MM.1S (cell line): ENCODE measurements at regions not wholly inside any gene's neighbourhood (a gene's known extent, or its start where the extent isn't known, plus 50 kb on each side); places are given as distances from the start of the nearest gene placed in this dataset.

ENCODE experiments used
- CTCF ChIP-seq: fragments of 300-600 bp; sonication (generic); IDR thresholded peaks from 2 replicates; pipeline ENCODE4 v1.5.1; 2016; ENCODE audit warnings: antibody characterized with exemption, low read length, mixed read lengths
- EZH2 ChIP-seq: fragments of 300-600 bp; sonication (generic); optimal IDR thresholded peaks from 2 replicates; pipeline ENCODE3; 2017; ENCODE audit warnings: low read depth, mild to moderate bottlenecking, antibody characterized with exemption, low read length, mixed read lengths
- EZH2phosphoT487 ChIP-seq: fragments of 300-600 bp; sonication (generic); IDR thresholded peaks from 2 replicates; pipeline ENCODE4 v1.6.1; 2018; ENCODE audit warnings: antibody characterized with exemption, low read length

DNA sequence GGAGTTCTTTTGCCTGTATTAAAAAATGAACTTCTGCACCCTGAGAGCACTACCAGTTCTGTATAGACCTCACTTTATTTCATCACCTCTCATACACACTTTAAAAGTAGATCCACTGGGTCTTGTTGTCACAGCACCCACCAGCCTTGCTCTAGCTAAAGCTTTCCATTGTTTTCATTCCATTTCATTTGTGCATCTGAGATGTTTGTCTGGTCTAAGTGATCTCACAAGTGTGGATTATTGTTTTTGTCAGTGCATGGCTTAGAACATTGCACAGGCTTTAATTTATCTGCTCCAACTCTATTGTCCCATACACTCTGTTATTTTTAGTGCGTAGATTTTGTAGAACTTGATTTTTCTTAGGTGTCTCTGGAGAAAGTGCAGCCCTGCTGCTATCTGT, 1157.5 kb upstream of the PABPC4L start:
- no peak for TF ChIP-seq CTCF
- TF ChIP-seq EZH2 = no peak
- no peak for TF ChIP-seq EZH2phosphoT487
